ENCODE measurements at regions not wholly inside any gene's neighbourhood (a gene's known extent, or its start where the extent isn't known, plus 50 kb on each side); places are given as distances from the start of the nearest gene placed in this dataset.

- in situ Hi-C loops (cut with MboI; ENCODE audit: low sequenced_read_pairs) = no loop called here
These were observed 815.9 kb upstream of the KLHL1 start for GRCh38 chr13:70923863-70924752.

- in situ Hi-C loops (cut with MboI; ENCODE audit: low sequenced_read_pairs) = no loop called here
These were observed 803.0 kb upstream of the KLHL1 start for GRCh38 chr13:70911286-70911685.

GRCh38 chr13:70908795-70909194 lies 800.5 kb upstream of the KLHL1 start:
- in situ Hi-C loops (cut with MboI; ENCODE audit: low sequenced_read_pairs) = no loop called here

- in situ Hi-C loops (cut with MboI; ENCODE audit: low sequenced_read_pairs) = no loop called here
These were observed 796.8 kb upstream of the KLHL1 start for GRCh38 chr13:70905035-70905434.

- in situ Hi-C loops (cut with MboI; ENCODE audit: low sequenced_read_pairs) = no loop called here
These were observed 787.9 kb upstream of the KLHL1 start for GRCh38 chr13:70896136-70896535.

GRCh38 chr13:70895599-70895998 lies 787.3 kb upstream of the KLHL1 start:
- in situ Hi-C loops (cut with MboI; ENCODE audit: low sequenced_read_pairs) = no loop called here

- in situ Hi-C loops (cut with MboI; ENCODE audit: low sequenced_read_pairs) = no loop called here
These were observed 786.0 kb upstream of the KLHL1 start for GRCh38 chr13:70894258-70894657.

- in situ Hi-C loops (cut with MboI; ENCODE audit: low sequenced_read_pairs) = no loop called here
These were observed 785.6 kb upstream of the KLHL1 start for GRCh38 chr13:70893832-70894231.

- in situ Hi-C loops (cut with MboI; ENCODE audit: low sequenced_read_pairs) = no loop called here
These were observed 782.0 kb upstream of the KLHL1 start for GRCh38 chr13:70890289-70890688.

- in situ Hi-C loops (cut with MboI; ENCODE audit: low sequenced_read_pairs) = no loop called here
These were observed 780.9 kb upstream of the KLHL1 start for GRCh38 chr13:70889163-70889562.

- in situ Hi-C loops (cut with MboI; ENCODE audit: low sequenced_read_pairs) = no loop called here
These were observed 775.9 kb upstream of the KLHL1 start for GRCh38 chr13:70884196-70884595.

GRCh38 chr13:70874636-70875035 lies 766.4 kb upstream of the KLHL1 start:
- in situ Hi-C loops (cut with MboI; ENCODE audit: low sequenced_read_pairs) = no loop called here

GRCh38 chr13:70864731-70865130 lies 756.5 kb upstream of the KLHL1 start:
- in situ Hi-C loops (cut with MboI; ENCODE audit: low sequenced_read_pairs) = no loop called here

GRCh38 chr13:70856711-70857110 lies 748.5 kb upstream of the KLHL1 start:
- in situ Hi-C loops (cut with MboI; ENCODE audit: low sequenced_read_pairs) = no loop called here

GRCh38 chr13:70856025-70856424 lies 747.8 kb upstream of the KLHL1 start:
- in situ Hi-C loops (cut with MboI; ENCODE audit: low sequenced_read_pairs) = no loop called here

GRCh38 chr13:70849222-70849621 lies 741.0 kb upstream of the KLHL1 start:
- in situ Hi-C loops (cut with MboI; ENCODE audit: low sequenced_read_pairs) = no loop called here

GRCh38 chr13:70844391-70845108 lies 736.3 kb upstream of the KLHL1 start:
- in situ Hi-C loops (cut with MboI; ENCODE audit: low sequenced_read_pairs) = no loop called here

GRCh38 chr13:70842062-70842644 lies 733.9 kb upstream of the KLHL1 start:
- in situ Hi-C loops (cut with MboI; ENCODE audit: low sequenced_read_pairs) = no loop called here

- in situ Hi-C loops (cut with MboI; ENCODE audit: low sequenced_read_pairs) = no loop called here
These were observed 733.2 kb upstream of the KLHL1 start for GRCh38 chr13:70841240-70842061.

- in situ Hi-C loops (cut with MboI; ENCODE audit: low sequenced_read_pairs) = no loop called here
These were observed 727.1 kb upstream of the KLHL1 start for GRCh38 chr13:70835371-70835770.

- in situ Hi-C loops (cut with MboI; ENCODE audit: low sequenced_read_pairs) = no loop called here
These were observed 721.5 kb upstream of the KLHL1 start for GRCh38 chr13:70829748-70830147.

All from HL-60/S4 treated with retinoic acid at 250 ng/mL for 4 days and 3 days (cell line).